ENCODE measurements at regions not wholly inside any gene's neighbourhood (a gene's known extent, or its start where the extent isn't known, plus 50 kb on each side); places are given as distances from the start of the nearest gene placed in this dataset.

DNA sequence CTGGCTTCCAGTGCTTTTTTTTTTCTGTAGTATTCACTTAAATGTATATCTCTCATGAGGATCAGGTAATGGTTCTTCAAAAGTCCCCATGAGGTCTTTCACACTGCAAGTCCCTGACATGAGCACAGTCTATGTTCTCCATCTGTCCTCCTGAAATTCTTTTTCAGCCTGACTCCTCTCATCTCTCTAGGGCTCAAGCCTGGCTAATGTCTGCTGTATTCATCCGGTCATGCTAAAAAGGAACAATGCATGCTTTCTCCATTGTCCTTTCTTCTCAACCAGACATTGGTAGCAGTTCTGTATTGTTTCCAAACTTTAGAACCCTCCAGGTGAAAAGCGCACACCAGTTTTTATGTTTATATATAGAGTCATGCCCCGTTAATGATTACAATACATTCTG lies 368.3 kb upstream of the OLFM3 start:
- TF ChIP-seq, protein P1, sequence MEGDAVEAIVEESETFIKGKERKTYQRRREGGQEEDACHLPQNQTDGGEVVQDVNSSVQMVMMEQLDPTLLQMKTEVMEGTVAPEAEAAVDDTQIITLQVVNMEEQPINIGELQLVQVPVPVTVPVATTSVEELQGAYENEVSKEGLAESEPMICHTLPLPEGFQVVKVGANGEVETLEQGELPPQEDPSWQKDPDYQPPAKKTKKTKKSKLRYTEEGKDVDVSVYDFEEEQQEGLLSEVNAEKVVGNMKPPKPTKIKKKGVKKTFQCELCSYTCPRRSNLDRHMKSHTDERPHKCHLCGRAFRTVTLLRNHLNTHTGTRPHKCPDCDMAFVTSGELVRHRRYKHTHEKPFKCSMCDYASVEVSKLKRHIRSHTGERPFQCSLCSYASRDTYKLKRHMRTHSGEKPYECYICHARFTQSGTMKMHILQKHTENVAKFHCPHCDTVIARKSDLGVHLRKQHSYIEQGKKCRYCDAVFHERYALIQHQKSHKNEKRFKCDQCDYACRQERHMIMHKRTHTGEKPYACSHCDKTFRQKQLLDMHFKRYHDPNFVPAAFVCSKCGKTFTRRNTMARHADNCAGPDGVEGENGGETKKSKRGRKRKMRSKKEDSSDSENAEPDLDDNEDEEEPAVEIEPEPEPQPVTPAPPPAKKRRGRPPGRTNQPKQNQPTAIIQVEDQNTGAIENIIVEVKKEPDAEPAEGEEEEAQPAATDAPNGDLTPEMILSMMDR (IDR thresholded peaks at IDR 0.05): no peak
- DNase-seq: no peak
- Histone ChIP-seq H3K36me3 (ENCODE audit: low read depth) (no peaks in the 10 kb centered on the region), H3K9me3 (no peaks in the 10 kb centered on the region), H3K4me1 (ENCODE audit: low read depth) (no peaks in the 10 kb centered on the region), H3K4me3 (no peak overlapping the region)
- intact Hi-C loops (cut with DNase I, micrococcal nuclease): no loop called here
- no peak for ATAC-seq

DNA sequence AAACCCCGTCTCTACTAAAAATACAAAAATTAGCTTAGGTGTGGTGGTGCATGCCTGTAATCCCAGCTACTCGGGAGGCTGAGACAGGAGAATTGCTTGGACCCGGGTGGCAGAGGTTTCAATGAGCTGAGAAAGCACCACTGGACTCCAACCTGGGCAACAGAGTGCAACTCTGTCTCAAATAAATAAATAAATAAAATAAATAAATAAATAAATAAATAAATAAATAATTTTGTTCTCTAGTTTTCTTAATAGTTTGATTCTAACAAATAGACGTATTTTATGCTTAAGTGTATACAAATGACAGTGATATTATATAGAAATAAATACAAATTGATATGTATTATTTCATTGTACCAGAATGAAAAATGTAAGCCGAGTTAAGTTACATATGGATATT lies 339.9 kb upstream of the OLFM3 start:
- ATAC-seq (no peak), DNase-seq (no peak)
- Histone ChIP-seq H3K4me1 (ENCODE audit: low read depth) (no peaks in the 10 kb centered on the region), H3K9me3 (no peaks in the 10 kb centered on the region), H3K36me3 (ENCODE audit: low read depth) (no peaks in the 10 kb centered on the region), H3K4me3 (no peak overlapping the region)
- TF ChIP-seq, protein P1 (IDR thresholded peaks at IDR 0.05): no peak
- intact Hi-C loops (cut with DNase I, micrococcal nuclease): no loop called here

DNA sequence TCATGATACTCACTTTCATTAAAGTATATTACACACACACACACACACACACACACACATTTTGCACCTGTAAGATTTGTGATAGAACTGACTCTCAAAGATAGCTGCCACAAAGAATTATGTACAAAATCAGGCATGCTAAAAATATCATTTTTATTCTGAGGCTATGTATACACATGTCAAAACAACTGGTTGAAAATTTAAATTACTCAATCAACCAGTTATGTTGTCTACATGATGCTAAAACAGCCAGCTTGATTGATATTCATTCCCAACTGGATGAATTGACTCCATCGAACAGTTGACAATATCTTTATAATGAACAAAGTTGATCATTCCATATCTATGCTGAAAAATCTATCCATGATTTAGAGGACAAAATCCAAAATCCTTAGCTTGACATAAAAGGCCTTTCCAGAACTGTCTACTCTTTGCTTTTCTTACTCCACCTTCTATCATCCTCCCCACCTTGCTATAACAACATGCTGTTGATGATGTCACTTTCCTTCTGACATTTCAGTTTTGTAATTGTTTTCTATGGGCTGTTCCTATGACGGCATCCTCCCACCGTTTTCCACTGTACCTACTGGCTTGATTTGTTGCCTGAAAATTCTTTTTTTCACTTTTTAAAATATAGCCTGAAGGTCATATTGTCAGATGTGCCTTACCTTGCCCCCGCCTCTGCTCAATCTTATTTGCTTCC lies 321.5 kb upstream of the OLFM3 start:
- no peaks in the 10 kb centered on the region for H3K9me3 ChIP-seq
- H3K4me1 ChIP-seq (ENCODE audit: low read depth): no peaks in the 10 kb centered on the region
- no peaks in the 10 kb centered on the region for H3K36me3 ChIP-seq (ENCODE audit: low read depth)
- DNase-seq (no peak), ATAC-seq (no peak)
- no peak overlapping the region for H3K4me3 ChIP-seq
- TF ChIP-seq, protein P1 (IDR thresholded peaks at IDR 0.05): no peak
- intact Hi-C loops (cut with DNase I, micrococcal nuclease): no loop called here

DNA sequence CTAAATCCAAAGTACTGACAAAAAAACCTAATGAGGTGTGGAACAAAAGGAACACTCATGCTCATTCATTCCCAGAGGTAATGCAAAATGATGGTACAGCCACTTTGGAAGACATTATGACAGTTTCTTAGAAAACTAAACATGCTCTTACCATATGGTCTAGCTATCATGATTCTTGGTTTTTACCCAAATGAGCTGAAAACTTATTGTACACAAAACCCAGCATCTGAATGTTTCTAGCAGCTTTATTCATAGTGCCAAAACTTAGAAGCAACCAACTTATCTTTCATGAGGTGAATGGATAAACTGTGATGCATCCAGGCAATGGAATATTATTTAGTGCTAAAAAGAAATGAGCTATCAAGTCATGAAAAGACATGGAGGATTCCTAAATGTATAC lies 318.4 kb upstream of the OLFM3 start:
- Histone ChIP-seq H3K4me3 (no peak overlapping the region), H3K36me3 (ENCODE audit: low read depth) (no peaks in the 10 kb centered on the region), H3K9me3 (no peaks in the 10 kb centered on the region), H3K4me1 (ENCODE audit: low read depth) (no peaks in the 10 kb centered on the region)
- no peak for ATAC-seq
- TF ChIP-seq, protein P1 (IDR thresholded peaks at IDR 0.05): no peak
- intact Hi-C loops (cut with DNase I, micrococcal nuclease): no loop called here
- DNase-seq: no peak

DNA sequence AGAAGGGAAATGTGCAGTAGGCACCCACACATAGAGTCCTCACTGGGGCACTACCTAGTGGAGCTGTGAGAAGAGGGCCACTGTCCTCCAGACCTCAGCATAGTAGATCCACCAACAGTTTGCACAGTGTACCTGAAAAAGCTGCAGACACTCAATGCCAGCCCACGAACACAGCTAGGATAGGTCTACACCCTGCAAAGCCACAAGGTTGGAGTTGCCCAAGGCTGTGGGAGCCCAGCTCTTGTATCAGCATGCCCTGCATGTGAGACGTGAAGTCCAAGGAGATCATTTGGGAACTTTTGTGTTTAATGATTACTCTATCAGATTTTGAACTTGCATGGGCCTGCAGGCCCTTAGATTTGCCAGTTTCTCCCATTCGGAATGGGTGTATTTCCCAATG lies 299.4 kb upstream of the OLFM3 start:
- H3K4me1 ChIP-seq (ENCODE audit: low read depth): no peaks in the 10 kb centered on the region
- H3K9me3 ChIP-seq: no peaks in the 10 kb centered on the region
- ATAC-seq (no peak), DNase-seq (no peak)
- intact Hi-C loops (cut with DNase I, micrococcal nuclease): no loop called here
- TF ChIP-seq, protein P1 (IDR thresholded peaks at IDR 0.05): no peak
- no peak overlapping the region for H3K4me3 ChIP-seq
- no peaks in the 10 kb centered on the region for H3K36me3 ChIP-seq (ENCODE audit: low read depth)

DNA sequence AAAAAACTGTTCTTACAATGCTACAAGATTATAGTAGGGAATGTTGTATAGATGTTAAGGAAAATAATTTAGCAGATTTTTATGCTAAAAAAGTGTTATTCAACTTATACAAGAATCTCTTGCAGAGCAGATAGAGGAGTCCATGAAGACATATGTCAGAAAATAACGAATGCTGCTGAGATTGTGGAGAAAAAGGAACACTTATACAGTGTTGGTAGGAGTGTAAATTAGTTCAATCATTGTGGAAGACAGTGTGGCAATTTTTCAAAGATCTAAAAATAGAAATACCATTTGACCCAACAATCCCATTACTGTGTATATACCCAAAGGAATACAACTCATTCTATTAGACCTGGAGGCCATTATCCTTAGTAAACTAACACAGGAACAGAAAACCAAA lies 286.2 kb upstream of the OLFM3 start:
- no peak for DNase-seq
- TF ChIP-seq, protein P1 (IDR thresholded peaks at IDR 0.05): no peak
- ATAC-seq: no peak
- H3K9me3 ChIP-seq: peaks cover 3% of the 10 kb centered on the region
- no peak overlapping the region for H3K4me3 ChIP-seq
- H3K4me1 ChIP-seq (ENCODE audit: low read depth): no peaks in the 10 kb centered on the region
- no peaks in the 10 kb centered on the region for H3K36me3 ChIP-seq (ENCODE audit: low read depth)
- intact Hi-C loops (cut with DNase I, micrococcal nuclease): no loop called here

Measured in mucosa of descending colon (tissue), 3 donors.